ENCODE measurements at regions not wholly inside any gene's neighbourhood (a gene's known extent, or its start where the extent isn't known, plus 50 kb on each side); places are given as distances from the start of the nearest gene placed in this dataset.
A peak's percentile ranks its signal among the peaks of the same experiment; 100 is the strongest.

DNA sequence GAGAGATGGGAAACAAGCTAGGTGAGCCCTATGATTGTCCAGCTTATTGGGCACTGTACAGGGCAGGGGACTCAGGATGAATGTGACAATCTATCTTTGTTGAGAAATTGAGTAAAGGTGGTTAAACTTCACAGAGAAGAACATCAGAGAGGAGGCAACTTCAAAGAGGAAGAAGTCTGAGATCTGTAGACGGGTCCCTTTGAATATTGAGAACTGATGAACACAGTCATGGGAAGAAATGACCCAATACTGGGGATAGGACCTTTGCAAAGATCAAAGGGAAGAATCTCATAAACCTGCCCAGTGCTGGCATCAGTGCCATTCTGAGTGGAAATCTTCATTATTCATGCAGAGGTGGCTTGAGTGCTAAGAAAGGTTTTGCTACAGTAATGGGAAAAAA is 569.7 kb upstream of the KCNMB2 start:
- WGBS (ENCODE audit: extremely low coverage, insufficient coverage, insufficient read length): no CpG with 5 or more reads among the region's 1 CpG
- Histone ChIP-seq H3K14ac (ENCODE audit: low read length) (no peak overlapping the region), H3K23ac (ENCODE audit: low read length) (no peak overlapping the region), H3K79me2 (ENCODE audit: control insufficient read depth, insufficient read depth, low read length, poor library complexity) (no peaks in the 10 kb centered on the region), H3K4me1 (ENCODE audit: control insufficient read depth in 1 of 2, insufficient read depth in 2 of 2, low read length in 2 of 2) (no peaks in the 10 kb centered on the region), H4K91ac (ENCODE audit: low read depth, low read length) (no peak overlapping the region), H3K79me1 (ENCODE audit: low read length) (no peaks in the 10 kb centered on the region), H2BK12ac (ENCODE audit: low read length) (no peak overlapping the region), H3K9me3 (ENCODE audit: insufficient read depth, low read depth, low read length) (no peaks in the 10 kb centered on the region), H3K36me3 (ENCODE audit: control insufficient read depth in 1 of 2, insufficient read depth in 2 of 2, low read length in 2 of 2) (no peaks in the 10 kb centered on the region), H2BK5ac (ENCODE audit: low read depth, low read length, poor library complexity) (no peak overlapping the region), H3K4me3 (ENCODE audit: low read depth, low read length) (no peak overlapping the region), H2BK120ac (ENCODE audit: insufficient read depth, low read length, poor library complexity) (no peak overlapping the region), H4K12ac (ENCODE audit: low read depth, low read length) (no peak overlapping the region), H3K4me2 (ENCODE audit: low read length) (no peak overlapping the region), H4K8ac (ENCODE audit: low read depth, low read length) (no peak overlapping the region), H3K27ac (ENCODE audit: low read depth, low read length) (no peak overlapping the region), H3K9ac (ENCODE audit: low read length) (no peak overlapping the region), H2AK5ac (ENCODE audit: low read length) (no peak overlapping the region), H2AFZ (ENCODE audit: insufficient read depth, low read length, poor library complexity) (no peak overlapping the region), H3K27me3 (ENCODE audit: insufficient read depth, low read length) (no peaks in the 10 kb centered on the region), H3K4ac (ENCODE audit: low read depth, low read length) (no peak overlapping the region), H3K18ac (ENCODE audit: low read length) (no peak overlapping the region)
- DNase-seq: no peak

DNA sequence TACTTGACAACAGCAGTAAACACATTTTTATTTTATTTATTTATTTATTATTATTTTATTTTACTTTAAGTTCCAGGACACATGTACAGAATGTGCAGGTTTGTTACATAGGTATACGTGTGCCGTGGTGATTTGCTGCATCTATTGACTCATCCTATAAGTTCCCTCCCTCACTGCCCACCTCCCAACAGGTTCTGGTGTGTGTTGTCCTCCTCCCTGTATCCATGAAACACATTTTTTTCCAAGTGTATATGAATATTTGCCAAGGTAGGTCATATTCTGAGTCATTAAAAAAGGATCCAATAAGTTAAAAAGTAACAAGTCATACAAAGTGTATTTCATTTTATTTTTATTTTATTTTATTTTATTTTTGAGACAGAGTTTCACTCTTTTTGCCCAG is 567.3 kb upstream of the KCNMB2 start:
- Histone ChIP-seq H4K8ac (ENCODE audit: low read depth, low read length) (no peak overlapping the region), H3K4ac (ENCODE audit: low read depth, low read length) (no peak overlapping the region), H3K14ac (ENCODE audit: low read length) (no peak overlapping the region), H3K9ac (ENCODE audit: low read length) (no peak overlapping the region), H3K4me2 (ENCODE audit: low read length) (no peak overlapping the region), H2AFZ (ENCODE audit: insufficient read depth, low read length, poor library complexity) (no peak overlapping the region), H3K79me1 (ENCODE audit: low read length) (no peaks in the 10 kb centered on the region), H3K9me3 (ENCODE audit: insufficient read depth, low read depth, low read length) (no peaks in the 10 kb centered on the region), H2BK5ac (ENCODE audit: low read depth, low read length, poor library complexity) (no peak overlapping the region), H3K79me2 (ENCODE audit: control insufficient read depth, insufficient read depth, low read length, poor library complexity) (no peaks in the 10 kb centered on the region), H3K4me1 (ENCODE audit: control insufficient read depth in 1 of 2, insufficient read depth in 2 of 2, low read length in 2 of 2) (no peaks in the 10 kb centered on the region), H4K91ac (ENCODE audit: low read depth, low read length) (no peak overlapping the region), H2AK5ac (ENCODE audit: low read length) (no peak overlapping the region), H3K27ac (ENCODE audit: low read depth, low read length) (no peak overlapping the region), H2BK120ac (ENCODE audit: insufficient read depth, low read length, poor library complexity) (no peak overlapping the region), H2BK12ac (ENCODE audit: low read length) (no peak overlapping the region), H4K12ac (ENCODE audit: low read depth, low read length) (no peak overlapping the region), H3K36me3 (ENCODE audit: control insufficient read depth in 1 of 2, insufficient read depth in 2 of 2, low read length in 2 of 2) (no peaks in the 10 kb centered on the region), H3K4me3 (ENCODE audit: low read depth, low read length) (no peak overlapping the region), H3K27me3 (ENCODE audit: insufficient read depth, low read length) (no peaks in the 10 kb centered on the region), H3K23ac (ENCODE audit: low read length) (no peak overlapping the region), H3K18ac (ENCODE audit: low read length) (no peak overlapping the region)
- peak; percentile 68 to 82 for DNase-seq
- WGBS (ENCODE audit: extremely low coverage, insufficient coverage, insufficient read length): no CpG with 5 or more reads among the region's 2 CpGs

DNA sequence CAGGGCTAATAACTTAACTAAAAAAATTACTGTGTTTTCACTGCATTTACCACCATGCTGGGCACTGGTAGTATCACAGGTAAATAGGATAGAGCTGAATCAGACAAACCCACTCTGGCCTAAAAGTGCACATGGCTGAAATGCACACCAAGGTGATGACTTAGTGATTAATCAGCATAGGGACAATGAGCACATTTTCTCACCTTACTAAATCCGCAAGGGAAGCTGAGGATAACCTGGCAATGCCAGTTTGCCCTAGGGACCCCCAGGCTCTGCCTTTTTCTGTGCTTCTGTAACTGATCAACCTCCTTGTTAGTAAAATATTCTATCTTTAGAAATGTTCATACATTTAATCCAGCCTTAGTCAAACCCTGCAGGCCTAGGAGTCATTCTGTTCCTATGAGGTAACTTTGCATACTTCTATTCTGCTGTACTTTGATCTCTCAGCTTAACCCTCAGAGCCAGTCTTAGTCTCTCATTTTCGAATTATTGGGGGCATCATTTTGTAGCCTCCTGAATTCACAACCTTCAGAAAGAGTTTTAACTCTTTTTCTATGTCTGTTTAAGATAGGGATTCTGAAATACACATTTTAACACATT is 562.9 kb upstream of the KCNMB2 start:
- Histone ChIP-seq H2BK120ac (ENCODE audit: insufficient read depth, low read length, poor library complexity) (no peak overlapping the region), H3K4me2 (ENCODE audit: low read length) (no peak overlapping the region), H3K27ac (ENCODE audit: low read depth, low read length) (no peak overlapping the region), H3K14ac (ENCODE audit: low read length) (no peak overlapping the region), H3K79me2 (ENCODE audit: control insufficient read depth, insufficient read depth, low read length, poor library complexity) (no peaks in the 10 kb centered on the region), H3K9ac (ENCODE audit: low read length) (no peak overlapping the region), H3K36me3 (ENCODE audit: control insufficient read depth in 1 of 2, insufficient read depth in 2 of 2, low read length in 2 of 2) (no peaks in the 10 kb centered on the region), H4K8ac (ENCODE audit: low read depth, low read length) (no peak overlapping the region), H2AFZ (ENCODE audit: insufficient read depth, low read length, poor library complexity) (no peak overlapping the region), H4K12ac (ENCODE audit: low read depth, low read length) (no peak overlapping the region), H3K27me3 (ENCODE audit: insufficient read depth, low read length) (no peaks in the 10 kb centered on the region), H3K4ac (ENCODE audit: low read depth, low read length) (no peak overlapping the region), H3K23ac (ENCODE audit: low read length) (no peak overlapping the region), H2AK5ac (ENCODE audit: low read length) (no peak overlapping the region), H3K4me1 (ENCODE audit: control insufficient read depth in 1 of 2, insufficient read depth in 2 of 2, low read length in 2 of 2) (no peaks in the 10 kb centered on the region), H4K91ac (ENCODE audit: low read depth, low read length) (no peak overlapping the region), H3K79me1 (ENCODE audit: low read length) (no peaks in the 10 kb centered on the region), H3K9me3 (ENCODE audit: insufficient read depth, low read depth, low read length) (no peaks in the 10 kb centered on the region), H2BK12ac (ENCODE audit: low read length) (no peak overlapping the region), H3K4me3 (ENCODE audit: low read depth, low read length) (no peak overlapping the region), H3K18ac (ENCODE audit: low read length) (no peak overlapping the region), H2BK5ac (ENCODE audit: low read depth, low read length, poor library complexity) (no peak overlapping the region)
- DNase-seq: peak; percentile 15 to 46
- WGBS (ENCODE audit: extremely low coverage, insufficient coverage, insufficient read length): no CpG with 5 or more reads among the region's 2 CpGs

DNA sequence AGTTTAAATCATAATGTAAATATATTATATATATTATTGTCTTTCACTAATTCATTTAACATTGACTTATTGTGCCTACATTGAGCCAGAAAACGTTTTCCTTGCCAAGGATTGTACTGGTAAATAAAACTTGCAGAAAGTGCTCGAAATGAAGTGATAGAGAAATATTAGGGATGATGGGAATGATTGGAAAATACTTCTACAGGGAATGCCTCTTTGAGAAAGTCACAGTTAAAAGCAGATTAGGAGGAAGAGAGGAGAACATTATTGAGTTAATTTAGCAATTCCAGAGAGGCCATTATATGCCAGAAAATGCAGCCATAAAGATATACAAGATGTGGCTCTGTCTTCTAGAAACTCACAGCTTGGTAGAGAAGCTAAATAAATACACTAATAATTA is 560.0 kb upstream of the KCNMB2 start:
- no peak overlapping the region for H2BK120ac ChIP-seq (ENCODE audit: insufficient read depth, low read length, poor library complexity)
- no peak overlapping the region for H3K9ac ChIP-seq (ENCODE audit: low read length)
- no peak for DNase-seq
- H3K27me3 ChIP-seq (ENCODE audit: insufficient read depth, low read length): no peaks in the 10 kb centered on the region
- WGBS (ENCODE audit: extremely low coverage, insufficient coverage, insufficient read length): 100% methylated on average over 1 of the region's 2 CpGs
- H3K9me3 ChIP-seq (ENCODE audit: insufficient read depth, low read depth, low read length): no peaks in the 10 kb centered on the region
- H3K14ac ChIP-seq (ENCODE audit: low read length): no peak overlapping the region
- no peak overlapping the region for H3K23ac ChIP-seq (ENCODE audit: low read length)
- no peak overlapping the region for H4K12ac ChIP-seq (ENCODE audit: low read depth, low read length)
- no peaks in the 10 kb centered on the region for H3K79me1 ChIP-seq (ENCODE audit: low read length)
- no peak overlapping the region for H3K27ac ChIP-seq (ENCODE audit: low read depth, low read length)
- H2AFZ ChIP-seq (ENCODE audit: insufficient read depth, low read length, poor library complexity): no peak overlapping the region
- no peaks in the 10 kb centered on the region for H3K79me2 ChIP-seq (ENCODE audit: control insufficient read depth, insufficient read depth, low read length, poor library complexity)
- H2AK5ac ChIP-seq (ENCODE audit: low read length): no peak overlapping the region
- H3K4me1 ChIP-seq (ENCODE audit: control insufficient read depth in 1 of 2, insufficient read depth in 2 of 2, low read length in 2 of 2): no peaks in the 10 kb centered on the region
- no peaks in the 10 kb centered on the region for H3K36me3 ChIP-seq (ENCODE audit: control insufficient read depth in 1 of 2, insufficient read depth in 2 of 2, low read length in 2 of 2)
- no peak overlapping the region for H3K18ac ChIP-seq (ENCODE audit: low read length)
- no peak overlapping the region for H3K4ac ChIP-seq (ENCODE audit: low read depth, low read length)
- H3K4me3 ChIP-seq (ENCODE audit: low read depth, low read length): no peak overlapping the region
- no peak overlapping the region for H2BK12ac ChIP-seq (ENCODE audit: low read length)
- H4K8ac ChIP-seq (ENCODE audit: low read depth, low read length): no peak overlapping the region
- no peak overlapping the region for H3K4me2 ChIP-seq (ENCODE audit: low read length)
- no peak overlapping the region for H2BK5ac ChIP-seq (ENCODE audit: low read depth, low read length, poor library complexity)
- H4K91ac ChIP-seq (ENCODE audit: low read depth, low read length): no peak overlapping the region

Measured in trophoblast cell (in vitro differentiated cells and primary cell).